H1 (cell line): ENCODE measurements at regions not wholly inside any gene's neighbourhood (a gene's known extent, or its start where the extent isn't known, plus 50 kb on each side); places are given as distances from the start of the nearest gene placed in this dataset.

ENCODE experiments used
- CTCF ChIA-PET: fragments of 300-600 bp; sonication (Branson Sonifier 250); formaldehyde crosslinking; loops from one replicate; lab custom pipeline; 2021; ENCODE audit not compliant: partially characterized antibody; lab: Charles Lee
- POLR2A ChIA-PET: fragments of 300-600 bp; sonication (Branson Sonifier 250); formaldehyde crosslinking; loops from one replicate; lab custom pipeline; 2021; ENCODE audit warnings: inconsistent platforms; ENCODE audit not compliant: partially characterized antibody; lab: Charles Lee
- DNase-seq, 2 experiments: peaks; one replicate each; pipeline versions ENCODE4 v3.0.0 to v3.0.0-alpha.2; 2010 to 2022; ENCODE audit warnings: low spot score in 2 of 2, low read depth in 1 of 2, mixed read lengths in 1 of 2
- FAIRE-seq: peaks from 2 replicates; lab custom pipeline; 2011; peaks lifted over from hg19 to GRCh38; lab: Jason Lieb, UNC
- H2AFZ ChIP-seq: 2 replicates; pipeline ENCODE4 v1.8.1; 2012; ENCODE audit warnings: low read length, inconsistent platforms
- H2AK5ac ChIP-seq: 2 replicates; pipeline ENCODE4 v1.6.1; 2013; ENCODE audit warnings: low read depth, low read length
- H2BK120ac ChIP-seq: replicated peaks from 2 replicates; pipeline ENCODE3; 2013; ENCODE audit warnings: low read depth, low read length, inconsistent platforms
- H2BK12ac ChIP-seq: 2 replicates; pipeline ENCODE4 v1.6.1; 2013; ENCODE audit warnings: low read depth, low read length
- H2BK15ac ChIP-seq: 2 replicates; pipeline ENCODE4 v1.6.1; 2013; ENCODE audit warnings: low read length
- H2BK20ac ChIP-seq: 2 replicates; pipeline ENCODE4 v1.6.1; 2013; ENCODE audit warnings: low read length
- H2BK5ac ChIP-seq: 2 replicates; pipeline ENCODE4 v1.6.1; 2013; ENCODE audit warnings: low read depth, low read length
- H3K14ac ChIP-seq: 2 replicates; pipeline ENCODE4 v1.6.1; 2013; ENCODE audit warnings: inconsistent platforms; ENCODE audit not compliant: insufficient read length
- H3K18ac ChIP-seq: 2 replicates; pipeline ENCODE4 v1.6.1; 2013; ENCODE audit warnings: low read length; ENCODE audit errors: extremely low read depth
- H3K23ac ChIP-seq: 2 replicates; pipeline ENCODE4 v1.6.1; 2013; ENCODE audit warnings: inconsistent platforms; ENCODE audit not compliant: insufficient read length
- H3K23me2 ChIP-seq: 2 replicates; pipeline ENCODE4 v1.6.1; 2013; ENCODE audit warnings: low read depth, low read length
- H3K27ac ChIP-seq: 2 replicates; pipeline ENCODE4 v1.6.1; 2011; ENCODE audit warnings: low read depth, low read length, inconsistent platforms
- H3K27me3 ChIP-seq, 4 experiments: replicated peaks in 1 of 4; 1 replicate in 1 of 4; 2 replicates in 3 of 4; pipeline versions ENCODE4 v1.6.1 to v1.8.1; 2011 to 2013; ENCODE audit warnings: low read length in 3 of 4, mild to moderate bottlenecking in 3 of 4, inconsistent platforms in 2 of 4, mixed read lengths in 2 of 4, moderate library complexity in 1 of 4; ENCODE audit not compliant: control insufficient read depth in 3 of 4, insufficient read depth in 3 of 4; ENCODE audit errors: extremely low read depth in 1 of 4
- H3K36me3 ChIP-seq, 4 experiments: 2 replicates each; pipeline versions ENCODE4 v1.6.1 to v1.8.1; 2011 to 2013; ENCODE audit warnings: mild to moderate bottlenecking in 4 of 4, low read length in 3 of 4, moderate library complexity in 2 of 4, control low read depth in 1 of 4, inconsistent platforms in 1 of 4; ENCODE audit not compliant: insufficient read depth in 4 of 4, control insufficient read depth in 2 of 4
- H3K4ac ChIP-seq: replicated peaks from 2 replicates; pipeline ENCODE3; 2013; ENCODE audit warnings: low read length, low read depth, mixed read lengths, inconsistent platforms; ENCODE audit not compliant: insufficient read length
- H3K4me1 ChIP-seq, 4 experiments: replicated peaks in 1 of 4; 1 replicate in 1 of 4; 2 replicates in 3 of 4; pipeline versions ENCODE4 v1.6.1 to v1.8.1; 2011 to 2013; ENCODE audit warnings: low read length in 3 of 4, inconsistent platforms in 2 of 4, mixed read lengths in 1 of 4; ENCODE audit not compliant: insufficient read depth in 4 of 4, control insufficient read depth in 3 of 4
- H3K4me2 ChIP-seq, 2 experiments: 2 replicates each; pipeline versions ENCODE4 v1.6.1 to v1.8.1; 2011 to 2013; ENCODE audit warnings: low read depth in 2 of 2, low read length in 2 of 2, control low read depth in 1 of 2, inconsistent platforms in 1 of 2, mild to moderate bottlenecking in 1 of 2; ENCODE audit not compliant: insufficient read depth in 1 of 2
- H3K4me3 ChIP-seq, 4 experiments: fragments of 200-600, 300-600 bp in 1 of 4; sonication (generic), shearing (Covaris generic), sonication (Bioruptor Twin) in 1 of 4; 2 replicates each; pipeline versions ENCODE4 v1.5.1 to v1.8.1; 2011 to 2016; ENCODE audit warnings: low read length in 4 of 4, low read depth in 3 of 4, control low read depth in 2 of 4, inconsistent platforms in 2 of 4, mild to moderate bottlenecking in 2 of 4, mixed read lengths in 1 of 4, moderate library complexity in 1 of 4; ENCODE audit not compliant: insufficient read depth in 2 of 4; ENCODE audit errors: extremely low read depth in 1 of 4
- H3K56ac ChIP-seq: replicated peaks from 2 replicates; pipeline ENCODE3; 2013; ENCODE audit warnings: low read depth, mild to moderate bottlenecking, mixed read lengths, low read length, inconsistent platforms; ENCODE audit not compliant: insufficient read length
- H3K79me1 ChIP-seq: 2 replicates; pipeline ENCODE4 v1.6.1; 2013; ENCODE audit warnings: low read depth, low read length, control low read depth
- H3K79me2 ChIP-seq, 2 experiments: 2 replicates each; pipeline versions ENCODE4 v1.6.1 to v1.8.1; 2012 to 2013; ENCODE audit warnings: low read length in 2 of 2, mild to moderate bottlenecking in 2 of 2, inconsistent platforms in 1 of 2; ENCODE audit not compliant: insufficient read depth in 2 of 2, control insufficient read depth in 1 of 2
- H3K9ac ChIP-seq, 4 experiments: replicated peaks in 1 of 4; 1 replicate in 1 of 4; 2 replicates in 3 of 4; pipeline versions ENCODE4 v1.6.1 to v1.8.1; 2011 to 2013; ENCODE audit warnings: low read depth in 3 of 4, low read length in 3 of 4, control low read depth in 2 of 4, mild to moderate bottlenecking in 2 of 4, moderate library complexity in 2 of 4, inconsistent platforms in 1 of 4; ENCODE audit errors: extremely low read depth in 1 of 4
- H3K9me3 ChIP-seq, 2 experiments: 2 replicates each; pipeline versions ENCODE4 v1.6.1 to v1.8.1; 2012 to 2013; ENCODE audit warnings: mild to moderate bottlenecking in 2 of 2, moderate library complexity in 2 of 2, control low read depth in 1 of 2, inconsistent platforms in 1 of 2, low read depth in 1 of 2, low read length in 1 of 2, mixed read lengths in 1 of 2; ENCODE audit not compliant: insufficient read depth in 2 of 2
- H4K20me1 ChIP-seq, 2 experiments: replicated peaks in 1 of 2; 2 replicates each; pipeline versions ENCODE3 to v1.8.1; 2011 to 2013; ENCODE audit warnings: inconsistent platforms in 2 of 2, low read length in 2 of 2, mild to moderate bottlenecking in 1 of 2; ENCODE audit not compliant: insufficient read depth in 2 of 2, control insufficient read depth in 1 of 2
- H4K5ac ChIP-seq: 2 replicates; pipeline ENCODE4 v1.6.1; 2013; ENCODE audit warnings: low read length, low read depth, mixed read lengths, inconsistent platforms; ENCODE audit not compliant: insufficient read length
- H4K8ac ChIP-seq: 2 replicates; pipeline ENCODE4 v1.8.0; 2013; ENCODE audit warnings: mild to moderate bottlenecking, moderate library complexity, low read length, inconsistent platforms; ENCODE audit not compliant: insufficient read depth; ENCODE audit errors: extremely low read depth
- H4K91ac ChIP-seq: replicated peaks from 2 replicates; pipeline ENCODE3; 2013; ENCODE audit warnings: low read length, mixed read lengths, inconsistent platforms; ENCODE audit not compliant: insufficient read length
- CHD1 ChIP-seq: IDR thresholded peaks from 2 replicates; pipeline ENCODE4 v1.6.1; 2012; ENCODE audit warnings: low read depth, low read length, improper control_type of control experiment
- CTBP2 ChIP-seq: IDR thresholded peaks from 2 replicates; pipeline ENCODE4 v1.7.0; 2011; ENCODE audit warnings: borderline replicate concordance, mild to moderate bottlenecking, moderate library complexity, mixed read lengths, low read length; ENCODE audit not compliant: insufficient read depth, insufficient read length
- KDM4A ChIP-seq: IDR thresholded peaks from one replicate; pipeline ENCODE4 v1.7.1; 2012; ENCODE audit warnings: low read depth, mild to moderate bottlenecking, moderate library complexity, low read length, inconsistent platforms; ENCODE audit not compliant: severe bottlenecking
- KDM5A ChIP-seq: fragments of 200-600 bp; IDR thresholded peaks from 2 replicates; pipeline ENCODE4 v1.7.1; 2012; ENCODE audit warnings: mild to moderate bottlenecking, low read length, inconsistent platforms, mixed read lengths
- POU5F1 ChIP-seq: IDR thresholded peaks from 2 replicates; pipeline ENCODE4 v1.6.1; 2011; ENCODE audit warnings: low read depth, mild to moderate bottlenecking, low read length, moderate library complexity
- RAD21 ChIP-seq, 2 experiments: IDR thresholded peaks in 1 of 2; conservative IDR thresholded peaks in 1 of 2; 2 replicates each; pipeline ENCODE4 v1.6.1; 2011; ENCODE audit warnings: low read depth in 2 of 2, low read length in 2 of 2, improper control_type of control experiment in 1 of 2, inconsistent platforms in 1 of 2, mild to moderate bottlenecking in 1 of 2, moderate library complexity in 1 of 2
- TAF7 ChIP-seq: optimal IDR thresholded peaks from 2 replicates; pipeline ENCODE3; 2011; ENCODE audit warnings: low read depth, mild to moderate bottlenecking, inconsistent platforms, low read length, moderate library complexity, borderline replicate concordance
- WGBS, 2 experiments: shearing (Covaris generic) in 1 of 2; methylation state at CpG; one replicate each; pipeline versions ENCODE4 v1.1.6 to v1.1.7; 2013 to 2015; ENCODE audit warnings: low lambda C conversion rate in 2 of 2, mixed read lengths in 2 of 2, inconsistent platforms in 1 of 2, low coverage in 1 of 2, missing lambda C conversion rate in 1 of 2; ENCODE audit not compliant: insufficient replicate concordance in 2 of 2, insufficient coverage in 1 of 2, insufficient read length in 1 of 2; ENCODE audit errors: extremely low coverage in 1 of 2, missing lambda C conversion rate in 1 of 2; 5-methylcytosine and 5-hydroxymethylcytosine counted together
- TF ChIP-seq, protein P1 (sequence below): IDR thresholded peaks from 2 replicates; pipeline ENCODE4 v1.6.1; 2011; ENCODE audit warnings: low read length, improper control_type of control experiment

- POLR2A ChIA-PET: no interaction called here
- WGBS, 2 experiments: 94% methylated on average over 12 of the region's 14 CpGs; no CpG with 5 or more reads in 1 of the 2 experiments
- CTCF ChIA-PET: interaction anchor here (0.6 to 1.7 kb wide), 4 partner anchors 9 to 529 kb away, joined by 3 to 6 read pairs (median 4); no protein-coding TSS in a partner anchor
- TF ChIP-seq KDM4A (no peak), CHD1 (no peak), CTBP2 (no peak), TAF7 (no peak), KDM5A (no peak), POU5F1 (no peak), RAD21 (IDR thresholded peaks at IDR 0.05 in 1 of 2, conservative IDR thresholded peaks at IDR 0.05 in 1 of 2; ENCODE audit: low read depth in 2 of 2, low read length in 2 of 2) (no peak)
- TF ChIP-seq, protein P1, sequence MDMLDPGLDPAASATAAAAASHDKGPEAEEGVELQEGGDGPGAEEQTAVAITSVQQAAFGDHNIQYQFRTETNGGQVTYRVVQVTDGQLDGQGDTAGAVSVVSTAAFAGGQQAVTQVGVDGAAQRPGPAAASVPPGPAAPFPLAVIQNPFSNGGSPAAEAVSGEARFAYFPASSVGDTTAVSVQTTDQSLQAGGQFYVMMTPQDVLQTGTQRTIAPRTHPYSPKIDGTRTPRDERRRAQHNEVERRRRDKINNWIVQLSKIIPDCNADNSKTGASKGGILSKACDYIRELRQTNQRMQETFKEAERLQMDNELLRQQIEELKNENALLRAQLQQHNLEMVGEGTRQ: no peak
Observed at GRCh38 chr12:116393859-116394650, 116.6 kb upstream of the MED13L start.

More at GRCh38 chr12:116393859-116394650, 116.6 kb upstream of the MED13L start:
- H4K20me1 ChIP-seq: no peaks in the 10 kb centered on the region
- H3K9ac ChIP-seq: no peak overlapping the region
- no peak overlapping the region for H3K56ac ChIP-seq
- H4K5ac ChIP-seq: no peak overlapping the region
- H2BK15ac ChIP-seq: no peak overlapping the region
- no peak overlapping the region for H3K14ac ChIP-seq
- DNase-seq (no peak), FAIRE-seq (no peak)
- H3K23me2 ChIP-seq: no peaks in the 10 kb centered on the region
- no peaks in the 10 kb centered on the region for H3K4me1 ChIP-seq
- H3K4ac ChIP-seq: no peak overlapping the region
- H3K27me3 ChIP-seq: no peaks in the 10 kb centered on the region
- H2BK120ac ChIP-seq: no peak overlapping the region
- H3K27ac ChIP-seq: no peak overlapping the region
- H4K8ac ChIP-seq: no peak overlapping the region
- no peak overlapping the region for H3K23ac ChIP-seq
- H2AK5ac ChIP-seq: no peak overlapping the region
- H3K18ac ChIP-seq: no peak overlapping the region
- no peak overlapping the region for H3K4me2 ChIP-seq
- no peak overlapping the region for H3K4me3 ChIP-seq
- H3K36me3 ChIP-seq: no peaks in the 10 kb centered on the region
- no peaks in the 10 kb centered on the region for H3K79me1 ChIP-seq
- H2BK5ac ChIP-seq: no peak overlapping the region
- H3K79me2 ChIP-seq: no peaks in the 10 kb centered on the region
- 0 out of 2 replicates have a peak overlapping the region, but pooled peaks have one; percentile 23 for H2BK12ac ChIP-seq
- H4K91ac ChIP-seq: no peak overlapping the region
- 0 out of 4 replicates have a peak, but pooled peaks cover 0 to 2% of the 10 kb centered on the region in 2 experiments for H3K9me3 ChIP-seq
- no peak overlapping the region for H2AFZ ChIP-seq
- H2BK20ac ChIP-seq: no peak overlapping the region
